Psoas muscle (tissue), 7 donors: ENCODE measurements at regions not wholly inside any gene's neighbourhood (a gene's known extent, or its start where the extent isn't known, plus 50 kb on each side); places are given as distances from the start of the nearest gene placed in this dataset.

Experiments used
- ATAC-seq, 4 donors: fragments of 200-7000 bp; cut with Tn5 transposase; one replicate each; pipeline ENCODE4 v1.9.1; 2020; ENCODE audit warnings: moderate library complexity in 3 of 4, mild to moderate bottlenecking in 2 of 4
- DNase-seq, 2 donors: peaks; one replicate each; pipeline ENCODE4 v3.0.0-alpha.2; 2020
- H3K27ac ChIP-seq: fragments of 200-600 bp; one replicate; pipeline ENCODE4 v1.8.0; 2022
- H3K27me3 ChIP-seq, 3 donors: fragments of 200-600 bp in 1 of 3; one replicate each; pipeline versions ENCODE4 v1.6.1 to v1.8.0; 2013 to 2022; ENCODE audit warnings: low read length in 2 of 3, mild to moderate bottlenecking in 2 of 3, moderate library complexity in 1 of 3; ENCODE audit not compliant: insufficient read depth in 3 of 3
- H3K36me3 ChIP-seq, 2 donors: fragments of 200-600 bp in 1 of 2; one replicate each; pipeline versions ENCODE4 v1.6.1 to v1.8.0; 2013 to 2022; ENCODE audit warnings: low read depth in 1 of 2, mild to moderate bottlenecking in 1 of 2, moderate library complexity in 1 of 2; ENCODE audit not compliant: insufficient read depth in 1 of 2
- H3K4me1 ChIP-seq: fragments of 200-600 bp; one replicate; pipeline ENCODE4 v1.8.0; 2022
- H3K4me3 ChIP-seq: fragments of 200-600 bp; one replicate; pipeline ENCODE4 v1.8.0; 2022; ENCODE audit warnings: mild to moderate bottlenecking
- H3K9me3 ChIP-seq: fragments of 200-600 bp; one replicate; pipeline ENCODE4 v1.8.0; 2022
- WGBS, 3 donors: extraction: QIAGEN DNeasy Blood & Tissue Kit; methylation state at CpG; one replicate each; pipeline versions ENCODE4 v1.1.6 to v1.1.7; 2013; 5-methylcytosine and 5-hydroxymethylcytosine counted together
- intact Hi-C, 2 donors: fragments of 100-400 bp; cut with DNase I; formaldehyde crosslinking; loops; one replicate each; pipeline versions ENCODE4 v1.11.0 to v1.14.2; 2022
- TF ChIP-seq, protein P1 (sequence below): fragments of 200-600 bp; IDR thresholded peaks from one replicate; pipeline ENCODE4 v1.8.0; 2022; ENCODE audit warnings: antibody characterized with exemption
- donor health status: healthy with polysubstance abuse.
- donor health status: DM: no; HTN: no; CAD: no; lungs with moderate emphysema.
- donor health status: Bipolar disorder and iron deficiency.
- donor health status: healthy.
- donor health status: DM: yes; HTN: yes; CAD: no.
- donor health status: DM: no; HTN: no; CAD: no.
- donor health status: DM: yes; HTN: yes; CAD: no.

DNA sequence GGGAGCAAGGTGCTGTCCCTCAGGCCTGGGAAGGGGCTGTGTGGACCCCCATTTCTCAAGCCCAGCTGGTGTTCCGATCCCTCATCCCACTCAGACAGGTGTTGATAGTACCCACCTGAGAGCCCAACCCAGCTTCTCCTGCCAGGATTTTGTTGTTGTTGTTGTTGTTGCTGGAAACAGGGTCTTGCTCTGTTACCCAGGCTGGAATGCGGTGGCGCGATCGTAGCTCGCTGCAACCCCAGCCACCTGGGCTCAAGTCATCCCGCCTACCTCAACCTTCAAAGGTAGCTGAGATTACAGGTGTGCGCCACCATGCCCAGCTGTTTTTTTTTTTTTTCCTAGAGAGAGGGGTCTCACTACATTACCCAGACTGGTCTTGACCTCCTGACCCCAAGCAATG lies 209.9 kb downstream of the PHETA1 start:
- TF ChIP-seq, protein P1, sequence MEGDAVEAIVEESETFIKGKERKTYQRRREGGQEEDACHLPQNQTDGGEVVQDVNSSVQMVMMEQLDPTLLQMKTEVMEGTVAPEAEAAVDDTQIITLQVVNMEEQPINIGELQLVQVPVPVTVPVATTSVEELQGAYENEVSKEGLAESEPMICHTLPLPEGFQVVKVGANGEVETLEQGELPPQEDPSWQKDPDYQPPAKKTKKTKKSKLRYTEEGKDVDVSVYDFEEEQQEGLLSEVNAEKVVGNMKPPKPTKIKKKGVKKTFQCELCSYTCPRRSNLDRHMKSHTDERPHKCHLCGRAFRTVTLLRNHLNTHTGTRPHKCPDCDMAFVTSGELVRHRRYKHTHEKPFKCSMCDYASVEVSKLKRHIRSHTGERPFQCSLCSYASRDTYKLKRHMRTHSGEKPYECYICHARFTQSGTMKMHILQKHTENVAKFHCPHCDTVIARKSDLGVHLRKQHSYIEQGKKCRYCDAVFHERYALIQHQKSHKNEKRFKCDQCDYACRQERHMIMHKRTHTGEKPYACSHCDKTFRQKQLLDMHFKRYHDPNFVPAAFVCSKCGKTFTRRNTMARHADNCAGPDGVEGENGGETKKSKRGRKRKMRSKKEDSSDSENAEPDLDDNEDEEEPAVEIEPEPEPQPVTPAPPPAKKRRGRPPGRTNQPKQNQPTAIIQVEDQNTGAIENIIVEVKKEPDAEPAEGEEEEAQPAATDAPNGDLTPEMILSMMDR: no peak
- WGBS, 3 donors: 92 to 97% (median 94%) methylated on average over 8 of the region's 8 CpGs
- Histone ChIP-seq H3K9me3 (no peaks in the 10 kb centered on the region), H3K27ac (no peak overlapping the region), H3K27me3 (peaks cover 0 to 31% (median 9%) of the 10 kb centered on the region in 3 donors), H3K4me3 (no peak overlapping the region), H3K36me3 (no peaks in the 10 kb centered on the region), H3K4me1 (no peaks in the 10 kb centered on the region)
- ATAC-seq (no peak), DNase-seq (no peak)
- intact Hi-C loops: no loop called here

DNA sequence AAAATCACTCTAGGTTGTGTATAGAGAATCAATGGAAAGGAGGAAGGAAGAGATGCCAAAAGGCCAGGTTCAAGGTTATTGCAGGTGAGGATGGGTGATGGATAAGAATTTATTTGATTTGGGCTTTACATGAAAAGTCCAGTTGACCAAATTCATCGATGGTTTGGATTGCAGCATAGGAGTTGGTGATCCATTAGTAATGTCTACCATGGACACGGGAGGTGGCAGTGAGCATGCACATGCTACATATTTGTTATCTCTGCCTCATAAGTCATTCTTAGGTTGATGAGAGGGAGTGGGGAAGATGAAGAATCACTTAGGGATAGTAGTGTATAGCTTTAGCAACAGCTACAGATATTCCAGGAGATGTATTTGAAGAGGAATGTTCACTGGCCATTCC lies 211.4 kb downstream of the PHETA1 start:
- DNase-seq (no peak), ATAC-seq (no peak)
- Histone ChIP-seq H3K27me3 (peaks cover 0 to 32% (median 9%) of the 10 kb centered on the region in 3 donors), H3K9me3 (no peaks in the 10 kb centered on the region), H3K27ac (no peak overlapping the region), H3K36me3 (no peaks in the 10 kb centered on the region), H3K4me3 (no peak overlapping the region), H3K4me1 (no peaks in the 10 kb centered on the region)
- intact Hi-C loops: no loop called here
- TF ChIP-seq, protein P1: no peak
- 87 to 92% (median 90%) methylated on average over 2 of the region's 2 CpGs for WGBS, 3 donors

DNA sequence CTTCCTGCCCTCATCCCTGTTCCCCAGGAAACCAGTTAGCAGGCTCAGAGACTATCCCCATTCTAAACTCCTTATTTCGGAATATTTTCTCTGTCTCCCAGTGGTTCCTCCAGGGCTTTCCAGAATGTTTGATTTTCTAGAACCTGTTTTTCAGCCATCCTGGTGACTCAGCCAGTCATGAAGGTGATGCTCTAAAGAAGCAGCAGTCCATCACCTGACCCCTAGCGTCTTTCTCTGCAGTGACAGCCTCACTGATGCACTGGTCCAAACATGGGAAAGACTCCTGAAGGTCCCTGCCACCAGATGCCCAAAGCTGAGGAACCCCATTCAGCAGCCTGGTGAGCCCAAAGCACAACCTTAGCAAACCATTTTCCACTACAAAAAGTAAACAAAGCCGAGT lies 212.6 kb downstream of the PHETA1 start:
- DNase-seq (no peak), ATAC-seq (no peak)
- Histone ChIP-seq H3K27me3 (peaks cover 0 to 28% (median 5%) of the 10 kb centered on the region in 3 donors), H3K4me1 (no peaks in the 10 kb centered on the region), H3K27ac (no peak overlapping the region), H3K4me3 (no peak overlapping the region), H3K9me3 (no peaks in the 10 kb centered on the region), H3K36me3 (no peaks in the 10 kb centered on the region)
- WGBS, 3 donors: 74 to 90% (median 84%) methylated on average over 3 of the region's 3 CpGs
- intact Hi-C loops: no loop called here
- TF ChIP-seq, protein P1: no peak

DNA sequence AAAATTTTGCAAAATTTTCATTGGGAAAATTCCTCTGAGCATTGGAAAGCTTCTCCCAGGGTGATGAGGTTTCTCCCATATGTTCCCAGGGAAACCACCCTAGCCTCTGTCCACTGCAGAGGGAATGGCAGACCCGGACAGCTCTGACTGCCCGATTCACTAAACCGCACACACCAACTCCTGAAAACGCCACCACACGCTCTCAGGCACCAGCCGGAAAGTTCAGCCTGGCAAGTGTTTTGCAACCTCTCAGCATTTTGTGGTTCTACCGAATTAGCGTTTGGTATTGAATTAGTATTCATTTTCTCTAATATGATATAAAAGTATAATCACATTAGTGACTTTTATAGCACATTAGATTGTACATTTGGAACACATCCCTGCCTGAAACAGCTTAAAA lies 213.4 kb downstream of the PHETA1 start:
- DNase-seq (no peak), ATAC-seq (no peak)
- intact Hi-C loops: no loop called here
- Histone ChIP-seq H3K27ac (no peak overlapping the region), H3K27me3 (peaks cover 0 to 28% (median 5%) of the 10 kb centered on the region in 3 donors), H3K4me1 (no peaks in the 10 kb centered on the region), H3K4me3 (no peak overlapping the region), H3K36me3 (no peaks in the 10 kb centered on the region), H3K9me3 (no peaks in the 10 kb centered on the region)
- WGBS, 3 donors: 56 to 67% (median 59%) methylated on average over 8 of the region's 8 CpGs
- TF ChIP-seq, protein P1: no peak

DNA sequence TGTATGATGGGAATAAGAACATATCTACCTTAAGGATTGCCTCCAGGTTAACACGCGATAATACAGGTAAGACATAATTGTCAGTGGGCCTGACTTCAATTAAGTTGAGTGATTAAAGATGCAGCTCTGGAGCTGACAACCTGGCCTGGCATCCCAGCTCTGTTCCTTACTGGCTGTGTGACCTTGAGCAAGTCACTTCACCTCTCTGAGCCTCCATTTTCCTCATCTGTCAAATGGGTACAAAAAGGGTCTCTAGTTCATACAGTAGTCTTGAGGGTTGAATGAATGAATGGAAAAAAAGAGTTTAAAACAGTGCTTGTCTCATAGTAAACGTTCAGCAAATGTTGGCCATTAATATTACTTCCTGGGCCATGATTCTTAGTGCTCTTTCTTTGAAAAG lies 213.9 kb downstream of the PHETA1 start:
- 82 to 87% (median 82%) methylated on average over 3 of the region's 3 CpGs for WGBS, 3 donors
- Histone ChIP-seq H3K36me3 (no peaks in the 10 kb centered on the region), H3K9me3 (no peaks in the 10 kb centered on the region), H3K27ac (no peak overlapping the region), H3K4me3 (no peak overlapping the region), H3K4me1 (no peaks in the 10 kb centered on the region), H3K27me3 (peaks cover 0 to 28% (median 5%) of the 10 kb centered on the region in 3 donors)
- DNase-seq: no peak
- intact Hi-C loops: no loop called here
- ATAC-seq: no peak
- TF ChIP-seq, protein P1: no peak
